IMR-90 (cell line): ENCODE measurements at regions not wholly inside any gene's neighbourhood (a gene's known extent, or its start where the extent isn't known, plus 50 kb on each side); places are given as distances from the start of the nearest gene placed in this dataset.

Experiments
- ATAC-seq: fragments of 200-7000 bp; cut with Tn5 transposase; 2 replicates; pipeline ENCODE4 v1.9.1; 2020; ENCODE audit warnings: low read depth, mild to moderate bottlenecking, moderate library complexity
- BruUV-seq: library from RNA; stranded (reverse); fragments of 400-500 nt; replicated peaks from 2 replicates; lab custom pipeline; 2021; lab: Mats Ljungman, UMichigan
- CTCF ChIA-PET: fragments of 300-600 bp; formaldehyde crosslinking; extraction: SDS; loops from one replicate; lab custom pipeline; 2021; ENCODE audit warnings: antibody characterized with exemption; lab: Yijun Ruan, JAX
- POLR2A ChIA-PET: fragments of 300-600 bp; sonication (Branson Sonifier 250); formaldehyde crosslinking; loops from one replicate; lab custom pipeline; 2022; ENCODE audit warnings: antibody characterized with exemption; ENCODE audit not compliant: unreplicated experiment; lab: Charles Lee
- DNase-seq: peaks from one replicate; pipeline ENCODE4 v3.0.0; 2013
- H2AFZ ChIP-seq: replicated peaks from 2 replicates; pipeline ENCODE3; 2013; ENCODE audit warnings: low read length, mild to moderate bottlenecking; ENCODE audit not compliant: poor library complexity
- H2AK5ac ChIP-seq: 2 replicates; pipeline ENCODE4 v1.6.1; 2013; ENCODE audit warnings: low read depth, low read length, inconsistent platforms
- H2AK9ac ChIP-seq: replicated peaks from 2 replicates; pipeline ENCODE3; 2013; ENCODE audit warnings: mild to moderate bottlenecking, low read depth, low read length, moderate library complexity; ENCODE audit not compliant: poor library complexity
- H2BK120ac ChIP-seq: 2 replicates; pipeline ENCODE4 v1.6.1; 2013; ENCODE audit warnings: low read depth, low read length, inconsistent platforms
- H2BK15ac ChIP-seq: 3 replicates; pipeline ENCODE4 v1.6.1; 2013; ENCODE audit warnings: low read depth, low read length, inconsistent platforms
- H2BK20ac ChIP-seq: 2 replicates; pipeline ENCODE4 v1.6.1; 2013; ENCODE audit warnings: low read depth, mild to moderate bottlenecking, inconsistent platforms, low read length, moderate library complexity
- H2BK5ac ChIP-seq: 2 replicates; pipeline ENCODE4 v1.6.1; 2013; ENCODE audit warnings: mild to moderate bottlenecking, low read depth, low read length, inconsistent platforms; ENCODE audit not compliant: poor library complexity, severe bottlenecking
- H3K14ac ChIP-seq: replicated peaks from 2 replicates; pipeline ENCODE4 v1.6.1; 2013; ENCODE audit warnings: low read depth, low read length, inconsistent platforms
- H3K18ac ChIP-seq: 2 replicates; pipeline ENCODE4 v1.6.1; 2013; ENCODE audit warnings: low read depth, low read length, control low read depth
- H3K23ac ChIP-seq: 2 replicates; pipeline ENCODE4 v1.6.1; 2013; ENCODE audit warnings: low read depth, low read length, inconsistent platforms
- H3K27ac ChIP-seq: 2 replicates; pipeline ENCODE4 v1.5.1; 2013; ENCODE audit warnings: mild to moderate bottlenecking, control low read depth, low read length; ENCODE audit not compliant: insufficient read depth
- H3K27me3 ChIP-seq: 2 replicates; pipeline ENCODE4 v1.6.1; 2013; ENCODE audit warnings: low read length; ENCODE audit not compliant: control insufficient read depth, insufficient read depth
- H3K36me3 ChIP-seq: 2 replicates; pipeline ENCODE4 v1.6.1; 2013; ENCODE audit warnings: low read length, mixed read lengths; ENCODE audit not compliant: control insufficient read depth, insufficient read depth
- H3K4ac ChIP-seq: 2 replicates; pipeline ENCODE4 v1.6.1; 2013; ENCODE audit warnings: low read depth, low read length, inconsistent platforms
- H3K4me1 ChIP-seq: 2 replicates; pipeline ENCODE4 v1.6.1; 2013; ENCODE audit warnings: low read length, mixed read lengths; ENCODE audit not compliant: control insufficient read depth, insufficient read depth
- H3K4me2 ChIP-seq: 2 replicates; pipeline ENCODE4 v1.6.1; 2013; ENCODE audit warnings: low read depth, mild to moderate bottlenecking, control low read depth, low read length, moderate library complexity
- H3K4me3 ChIP-seq: 2 replicates; pipeline ENCODE4 v1.5.1; 2013; ENCODE audit warnings: low read depth, mild to moderate bottlenecking, control low read depth, low read length, moderate library complexity; ENCODE audit not compliant: insufficient read depth
- H3K56ac ChIP-seq: 2 replicates; pipeline ENCODE4 v1.6.1; 2013; ENCODE audit warnings: low read length, inconsistent platforms; ENCODE audit not compliant: insufficient read depth; ENCODE audit errors: extremely low read depth
- H3K79me1 ChIP-seq, 2 experiments: 2 replicates each; pipeline ENCODE4 v1.6.1; 2013; ENCODE audit warnings: low read length in 2 of 2, inconsistent platforms in 1 of 2, low read depth in 1 of 2
- H3K9ac ChIP-seq: 2 replicates; pipeline ENCODE4 v1.6.1; 2013; ENCODE audit warnings: low read depth, low read length, control low read depth
- H3K9me1 ChIP-seq: 2 replicates; pipeline ENCODE4 v1.6.1; 2013; ENCODE audit warnings: low read length, inconsistent platforms; ENCODE audit not compliant: insufficient read depth
- H3K9me3 ChIP-seq: 2 replicates; pipeline ENCODE4 v1.6.1; 2013; ENCODE audit warnings: low read length; ENCODE audit not compliant: control insufficient read depth, insufficient read depth
- H4K20me1 ChIP-seq: 2 replicates; pipeline ENCODE4 v1.6.1; 2013; ENCODE audit warnings: low read length, inconsistent platforms; ENCODE audit not compliant: insufficient read depth
- H4K5ac ChIP-seq: 2 replicates; pipeline ENCODE4 v1.6.1; 2013; ENCODE audit warnings: mild to moderate bottlenecking, low read depth, low read length, control low read depth
- H4K8ac ChIP-seq, 2 experiments: 2 replicates each; pipeline ENCODE4 v1.6.1; 2013; ENCODE audit warnings: low read depth in 2 of 2, low read length in 2 of 2, control low read depth in 1 of 2, inconsistent platforms in 1 of 2
- H4K91ac ChIP-seq: 2 replicates; pipeline ENCODE4 v1.6.1; 2013; ENCODE audit warnings: low read depth, low read length, inconsistent platforms; ENCODE audit not compliant: insufficient read depth
- BHLHE40 ChIP-seq: fragments of 150-350 bp; IDR thresholded peaks from 2 replicates; pipeline ENCODE4 v1.6.1; 2016; ENCODE audit warnings: mild to moderate bottlenecking, low read depth, low read length
- CHD1 ChIP-seq: IDR thresholded peaks from 2 replicates; pipeline ENCODE4 v1.6.1; 2012; ENCODE audit warnings: low read depth, low read length, improper control_type of control experiment
- MAZ ChIP-seq: IDR thresholded peaks from 2 replicates; pipeline ENCODE4 v1.6.1; 2012; ENCODE audit warnings: low read depth, mild to moderate bottlenecking, low read length, improper control_type of control experiment, moderate library complexity, borderline replicate concordance
- POLR2A ChIP-seq: IDR thresholded peaks from 2 replicates; pipeline ENCODE4 v1.6.1; 2012; ENCODE audit warnings: mild to moderate bottlenecking, low read depth, low read length
- RCOR1 ChIP-seq: IDR thresholded peaks from 2 replicates; pipeline ENCODE4 v1.6.1; 2012; ENCODE audit warnings: mild to moderate bottlenecking, low read length, improper control_type of control experiment; ENCODE audit not compliant: insufficient replicate concordance
- WGBS, 2 experiments: methylation state at CpG; one replicate each; pipeline versions ENCODE4 v1.1.5 to v1.1.7; 2013; ENCODE audit warnings: missing lambda C conversion rate in 2 of 2; ENCODE audit not compliant: insufficient read length in 1 of 2; ENCODE audit errors: extremely low coverage in 2 of 2; 5-methylcytosine and 5-hydroxymethylcytosine counted together
- dilution Hi-C: fragments of 300-500 bp; cut with HindIII; formaldehyde crosslinking; loops from one replicate; pipeline ENCODE4 v1.14.3; 2018; ENCODE audit warnings: low sequenced_read_pairs; ENCODE audit not compliant: unreplicated experiment
- in situ Hi-C: fragments of 300-500 bp; cut with MboI; formaldehyde crosslinking; loops from 3 replicates; pipeline ENCODE4 v1.14.3; 2019; ENCODE audit warnings: low sequenced_read_pairs, inconsistent platforms, mixed read lengths
- intact Hi-C: fragments of 100-400 bp; cut with micrococcal nuclease; formaldehyde crosslinking; loops from 2 replicates; pipeline ENCODE4 v1.10.0; 2022
- TF ChIP-seq, protein P1 (sequence below): conservative IDR thresholded peaks from 2 replicates; pipeline ENCODE4 v1.5.1; 2012; ENCODE audit warnings: mild to moderate bottlenecking, low read depth, low read length, improper control_type of control experiment
- TF ChIP-seq, protein P2 (sequence below): fragments of 150-350 bp; IDR thresholded peaks from 2 replicates; pipeline ENCODE4 v1.6.1; 2017; ENCODE audit warnings: mild to moderate bottlenecking, antibody characterized with exemption, low read length, low read depth

DNA sequence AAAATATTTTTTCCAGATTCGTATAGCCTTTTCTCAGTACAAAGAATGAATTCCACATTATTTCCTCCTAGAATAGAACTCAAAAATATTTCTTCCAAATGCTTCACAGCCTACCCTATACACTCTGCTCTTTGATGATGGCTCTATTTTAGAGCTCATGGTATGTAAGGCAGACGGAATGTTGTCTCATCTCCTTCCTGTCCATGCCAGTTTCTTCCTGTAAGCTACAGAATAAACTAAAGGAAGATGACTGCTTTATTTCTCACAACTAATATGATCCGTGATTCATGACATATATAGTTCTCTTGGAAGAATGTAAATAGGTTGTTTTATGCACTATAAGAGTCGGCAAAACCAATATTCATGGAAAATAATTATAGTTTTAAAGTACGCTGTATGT lies 723.1 kb downstream of the CDH11 start:
- DNase-seq (peak; percentile 39), ATAC-seq (peak; percentile 53; the same call in 1 of the 2 replicates)
- TF ChIP-seq RCOR1 (no peak), POLR2A (no peak), MAZ (no peak), CHD1 (no peak), BHLHE40 (no peak)
- TF ChIP-seq, protein P1, sequence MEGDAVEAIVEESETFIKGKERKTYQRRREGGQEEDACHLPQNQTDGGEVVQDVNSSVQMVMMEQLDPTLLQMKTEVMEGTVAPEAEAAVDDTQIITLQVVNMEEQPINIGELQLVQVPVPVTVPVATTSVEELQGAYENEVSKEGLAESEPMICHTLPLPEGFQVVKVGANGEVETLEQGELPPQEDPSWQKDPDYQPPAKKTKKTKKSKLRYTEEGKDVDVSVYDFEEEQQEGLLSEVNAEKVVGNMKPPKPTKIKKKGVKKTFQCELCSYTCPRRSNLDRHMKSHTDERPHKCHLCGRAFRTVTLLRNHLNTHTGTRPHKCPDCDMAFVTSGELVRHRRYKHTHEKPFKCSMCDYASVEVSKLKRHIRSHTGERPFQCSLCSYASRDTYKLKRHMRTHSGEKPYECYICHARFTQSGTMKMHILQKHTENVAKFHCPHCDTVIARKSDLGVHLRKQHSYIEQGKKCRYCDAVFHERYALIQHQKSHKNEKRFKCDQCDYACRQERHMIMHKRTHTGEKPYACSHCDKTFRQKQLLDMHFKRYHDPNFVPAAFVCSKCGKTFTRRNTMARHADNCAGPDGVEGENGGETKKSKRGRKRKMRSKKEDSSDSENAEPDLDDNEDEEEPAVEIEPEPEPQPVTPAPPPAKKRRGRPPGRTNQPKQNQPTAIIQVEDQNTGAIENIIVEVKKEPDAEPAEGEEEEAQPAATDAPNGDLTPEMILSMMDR = no peak
- TF ChIP-seq, protein P2, sequence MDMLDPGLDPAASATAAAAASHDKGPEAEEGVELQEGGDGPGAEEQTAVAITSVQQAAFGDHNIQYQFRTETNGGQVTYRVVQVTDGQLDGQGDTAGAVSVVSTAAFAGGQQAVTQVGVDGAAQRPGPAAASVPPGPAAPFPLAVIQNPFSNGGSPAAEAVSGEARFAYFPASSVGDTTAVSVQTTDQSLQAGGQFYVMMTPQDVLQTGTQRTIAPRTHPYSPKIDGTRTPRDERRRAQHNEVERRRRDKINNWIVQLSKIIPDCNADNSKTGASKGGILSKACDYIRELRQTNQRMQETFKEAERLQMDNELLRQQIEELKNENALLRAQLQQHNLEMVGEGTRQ = no peak
- CTCF ChIA-PET = interaction anchor here (0.5 to 0.6 kb wide), 2 partner anchors 19 to 230 kb away, joined by 3 read pairs; no protein-coding TSS in a partner anchor
- WGBS, 2 experiments = no CpG with 5 or more reads among the region's 5 CpGs
- no peak overlapping the region for H2BK20ac ChIP-seq
- H3K4ac ChIP-seq = no peak overlapping the region
- H4K20me1 ChIP-seq = no peaks in the 10 kb centered on the region
- H3K18ac ChIP-seq = no peak overlapping the region
- H3K9ac ChIP-seq = no peak overlapping the region
- in situ Hi-C loops = no loop called here
- intact Hi-C loops = no loop called here
- no peak overlapping the region for H4K5ac ChIP-seq
- no TSS peak for BruUV-seq
- no peak overlapping the region for H3K4me3 ChIP-seq
- no peaks in the 10 kb centered on the region for H3K9me3 ChIP-seq
- H2BK5ac ChIP-seq = no peak overlapping the region
- no peak overlapping the region for H4K91ac ChIP-seq
- H3K56ac ChIP-seq = no peak overlapping the region
- no peaks in the 10 kb centered on the region for H3K79me1 ChIP-seq
- no peaks in the 10 kb centered on the region for H3K36me3 ChIP-seq
- H3K9me1 ChIP-seq = no peaks in the 10 kb centered on the region; the same call in 1 of the 2 replicates
- H2AK5ac ChIP-seq = no peak overlapping the region
- no peak overlapping the region for H2AFZ ChIP-seq
- H3K27ac ChIP-seq = no peak overlapping the region
- H3K27me3 ChIP-seq = no peaks in the 10 kb centered on the region
- no peak overlapping the region for H2BK120ac ChIP-seq
- no peak overlapping the region for H3K23ac ChIP-seq
- no peaks in the 10 kb centered on the region for H3K4me1 ChIP-seq
- 0 out of 2 replicates have a peak overlapping the region, but pooled peaks have one; percentile 25 for H3K14ac ChIP-seq
- H4K8ac ChIP-seq = no peak overlapping the region
- H2AK9ac ChIP-seq = no peak overlapping the region
- no peak overlapping the region for H2BK15ac ChIP-seq
- POLR2A ChIA-PET = no interaction called here
- dilution Hi-C loops = no loop called here
- no peak overlapping the region for H3K4me2 ChIP-seq
